ENCODE measurements at regions not wholly inside any gene's neighbourhood (a gene's known extent, or its start where the extent isn't known, plus 50 kb on each side); places are given as distances from the start of the nearest gene placed in this dataset.
A peak's percentile ranks its signal among the peaks of the same experiment; 100 is the strongest.

- DNase-seq (ENCODE audit: low read depth): no peak
- H3K4me3 ChIP-seq (ENCODE audit: low read depth, low read length): no peak overlapping the region
- no peak for TF ChIP-seq CTCF (IDR thresholded peaks at IDR 0.05; ENCODE audit: insufficient read depth, low read depth, low read length)
These were observed 165.6 kb upstream of the TMCC3 start for GRCh38 chr12:94815958-94816357.

GRCh38 chr12:94815450-94815849 lies 165.1 kb upstream of the TMCC3 start:
- no peak for TF ChIP-seq CTCF (IDR thresholded peaks at IDR 0.05; ENCODE audit: insufficient read depth, low read depth, low read length)
- no peak overlapping the region for H3K4me3 ChIP-seq (ENCODE audit: low read depth, low read length)
- no peak for DNase-seq (ENCODE audit: low read depth)

- TF ChIP-seq CTCF (IDR thresholded peaks at IDR 0.05; ENCODE audit: insufficient read depth, low read depth, low read length): no peak
- DNase-seq (ENCODE audit: low read depth): no peak
- H3K4me3 ChIP-seq (ENCODE audit: low read depth, low read length): no peak overlapping the region
These were observed 163.0 kb upstream of the TMCC3 start for GRCh38 chr12:94813314-94813713.

GRCh38 chr12:94812345-94812744 lies 162.0 kb upstream of the TMCC3 start:
- DNase-seq (ENCODE audit: low read depth): no peak
- no peak overlapping the region for H3K4me3 ChIP-seq (ENCODE audit: low read depth, low read length)
- no peak for TF ChIP-seq CTCF (IDR thresholded peaks at IDR 0.05; ENCODE audit: insufficient read depth, low read depth, low read length)

- no peak for DNase-seq (ENCODE audit: low read depth)
- no peak overlapping the region for H3K4me3 ChIP-seq (ENCODE audit: low read depth, low read length)
- no peak for TF ChIP-seq CTCF (IDR thresholded peaks at IDR 0.05; ENCODE audit: insufficient read depth, low read depth, low read length)
These were observed 161.3 kb upstream of the TMCC3 start for GRCh38 chr12:94811611-94812010.

GRCh38 chr12:94807951-94808350 lies 157.6 kb upstream of the TMCC3 start:
- TF ChIP-seq CTCF (IDR thresholded peaks at IDR 0.05; ENCODE audit: insufficient read depth, low read depth, low read length): no peak
- no peak for DNase-seq (ENCODE audit: low read depth)
- H3K4me3 ChIP-seq (ENCODE audit: low read depth, low read length): no peak overlapping the region

- peak; percentile 77 for DNase-seq (ENCODE audit: low read depth)
- no peak overlapping the region for H3K4me3 ChIP-seq (ENCODE audit: low read depth, low read length)
- TF ChIP-seq CTCF (IDR thresholded peaks at IDR 0.05; ENCODE audit: insufficient read depth, low read depth, low read length): no peak
These were observed 156.3 kb upstream of the TMCC3 start for GRCh38 chr12:94806617-94807016.
